ENCODE measurements at regions not wholly inside any gene's neighbourhood (a gene's known extent, or its start where the extent isn't known, plus 50 kb on each side); places are given as distances from the start of the nearest gene placed in this dataset.

DNA sequence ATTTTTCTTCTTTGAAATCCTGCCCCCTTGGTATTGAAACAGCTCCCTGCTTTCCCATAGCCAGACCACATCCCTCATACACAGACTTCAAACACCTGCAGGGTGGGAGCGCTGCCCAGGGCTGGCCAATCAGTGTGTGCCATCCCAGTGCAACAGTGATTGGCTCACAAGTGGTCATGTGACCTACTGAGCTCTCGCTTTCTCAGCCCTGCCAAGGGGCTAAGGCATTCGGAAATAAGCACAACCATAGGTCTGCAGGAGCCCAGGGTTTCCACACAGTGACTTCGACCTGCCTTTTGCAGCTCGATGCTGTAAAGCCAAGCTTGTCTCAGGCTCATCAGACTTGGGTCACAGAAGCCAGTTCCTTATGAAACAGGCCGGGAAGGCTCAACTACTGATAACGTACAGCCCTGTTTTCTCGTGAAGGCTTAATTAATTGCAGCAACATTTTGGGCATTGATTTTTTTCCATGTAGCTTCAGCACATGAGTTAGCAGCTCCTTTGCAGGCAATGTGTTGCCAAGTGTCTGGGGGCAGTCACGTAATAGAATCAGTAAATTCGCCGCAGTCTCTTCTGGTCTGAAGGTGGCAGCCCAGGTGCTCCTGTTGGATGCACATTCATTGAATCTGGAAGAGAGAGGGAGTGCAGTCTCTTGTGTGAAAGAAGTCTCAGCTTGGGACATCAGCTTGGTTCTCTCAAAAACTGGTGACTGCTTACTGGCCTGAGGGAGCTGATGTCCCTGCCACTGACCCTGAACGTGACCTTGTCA is 1091.8 kb downstream of the AACS start:
- no peaks in the 10 kb centered on the region for H3K36me3 ChIP-seq (ENCODE audit: control insufficient read depth, insufficient read depth, low read length)
- H3K27me3 ChIP-seq (replicated peaks; ENCODE audit: control insufficient read depth, insufficient read depth, low read length): no peaks in the 10 kb centered on the region
- TF ChIP-seq, protein P1, sequence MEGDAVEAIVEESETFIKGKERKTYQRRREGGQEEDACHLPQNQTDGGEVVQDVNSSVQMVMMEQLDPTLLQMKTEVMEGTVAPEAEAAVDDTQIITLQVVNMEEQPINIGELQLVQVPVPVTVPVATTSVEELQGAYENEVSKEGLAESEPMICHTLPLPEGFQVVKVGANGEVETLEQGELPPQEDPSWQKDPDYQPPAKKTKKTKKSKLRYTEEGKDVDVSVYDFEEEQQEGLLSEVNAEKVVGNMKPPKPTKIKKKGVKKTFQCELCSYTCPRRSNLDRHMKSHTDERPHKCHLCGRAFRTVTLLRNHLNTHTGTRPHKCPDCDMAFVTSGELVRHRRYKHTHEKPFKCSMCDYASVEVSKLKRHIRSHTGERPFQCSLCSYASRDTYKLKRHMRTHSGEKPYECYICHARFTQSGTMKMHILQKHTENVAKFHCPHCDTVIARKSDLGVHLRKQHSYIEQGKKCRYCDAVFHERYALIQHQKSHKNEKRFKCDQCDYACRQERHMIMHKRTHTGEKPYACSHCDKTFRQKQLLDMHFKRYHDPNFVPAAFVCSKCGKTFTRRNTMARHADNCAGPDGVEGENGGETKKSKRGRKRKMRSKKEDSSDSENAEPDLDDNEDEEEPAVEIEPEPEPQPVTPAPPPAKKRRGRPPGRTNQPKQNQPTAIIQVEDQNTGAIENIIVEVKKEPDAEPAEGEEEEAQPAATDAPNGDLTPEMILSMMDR (IDR thresholded peaks at IDR 0.05; ENCODE audit: insufficient read depth, low read length, poor library complexity, severe bottlenecking): no peak
- no peak for DNase-seq (ENCODE audit: extremely low read depth, insufficient read length)
- no peak overlapping the region for H3K4me3 ChIP-seq (replicated peaks; ENCODE audit: low read depth, low read length)

GRCh38 chr12:126157575-126157966 is 1092.3 kb downstream of the AACS start:
- Histone ChIP-seq H3K4me3 (replicated peaks; ENCODE audit: low read depth, low read length) (no peak overlapping the region), H3K36me3 (ENCODE audit: control insufficient read depth, insufficient read depth, low read length) (no peaks in the 10 kb centered on the region), H3K27me3 (replicated peaks; ENCODE audit: control insufficient read depth, insufficient read depth, low read length) (no peaks in the 10 kb centered on the region)
- DNase-seq (ENCODE audit: extremely low read depth, insufficient read length): no peak
- TF ChIP-seq, protein P1 (IDR thresholded peaks at IDR 0.05; ENCODE audit: insufficient read depth, low read length, poor library complexity, severe bottlenecking): no peak

GRCh38 chr12:126159139-126159538 is 1093.9 kb downstream of the AACS start:
- H3K27me3 ChIP-seq (replicated peaks; ENCODE audit: control insufficient read depth, insufficient read depth, low read length): no peaks in the 10 kb centered on the region

GRCh38 chr12:126160912-126161311 is 1095.7 kb downstream of the AACS start:
- TF ChIP-seq, protein P1 (IDR thresholded peaks at IDR 0.05; ENCODE audit: insufficient read depth, low read length, poor library complexity, severe bottlenecking): no peak
- Histone ChIP-seq H3K36me3 (ENCODE audit: control insufficient read depth, insufficient read depth, low read length) (no peaks in the 10 kb centered on the region), H3K27me3 (replicated peaks; ENCODE audit: control insufficient read depth, insufficient read depth, low read length) (no peaks in the 10 kb centered on the region), H3K4me3 (replicated peaks; ENCODE audit: low read depth, low read length) (no peak overlapping the region)
- DNase-seq (ENCODE audit: extremely low read depth, insufficient read length): no peak

More at GRCh38 chr12:126159139-126159538, 1093.9 kb downstream of the AACS start:
- TF ChIP-seq, protein P1 (IDR thresholded peaks at IDR 0.05; ENCODE audit: insufficient read depth, low read length, poor library complexity, severe bottlenecking): no peak
- H3K4me3 ChIP-seq (replicated peaks; ENCODE audit: low read depth, low read length): no peak overlapping the region
- DNase-seq (ENCODE audit: extremely low read depth, insufficient read length): no peak
- H3K36me3 ChIP-seq (ENCODE audit: control insufficient read depth, insufficient read depth, low read length): no peaks in the 10 kb centered on the region

GRCh38 chr12:126163984-126164383 is 1098.7 kb downstream of the AACS start:
- no peak for DNase-seq (ENCODE audit: extremely low read depth, insufficient read length)
- no peaks in the 10 kb centered on the region for H3K27me3 ChIP-seq (replicated peaks; ENCODE audit: control insufficient read depth, insufficient read depth, low read length)
- no peaks in the 10 kb centered on the region for H3K36me3 ChIP-seq (ENCODE audit: control insufficient read depth, insufficient read depth, low read length)
- H3K4me3 ChIP-seq (replicated peaks; ENCODE audit: low read depth, low read length): no peak overlapping the region
- TF ChIP-seq, protein P1 (IDR thresholded peaks at IDR 0.05; ENCODE audit: insufficient read depth, low read length, poor library complexity, severe bottlenecking): no peak

Measured in GM06990 (cell line).